Posterior vena cava (tissue), 2 donors: ENCODE measurements at regions not wholly inside any gene's neighbourhood (a gene's known extent, or its start where the extent isn't known, plus 50 kb on each side); places are given as distances from the start of the nearest gene placed in this dataset.
"Not testable (repeated sequence)": the region's sequence is repeated elsewhere in the genome, so short reads cannot be mapped to it uniquely, and the experiment has no call there.

Experiments
- DNase-seq: peaks from one replicate; pipeline ENCODE4 v3.0.0-alpha.2; 2020; ENCODE audit warnings: low spot score
- intact Hi-C, 2 donors: fragments of 100-400 bp; cut with DNase I; formaldehyde crosslinking; loops; one replicate each; pipeline versions ENCODE4 v1.14.1 to v1.14.2; 2022 to 2023
- donor health status: DM: yes; HTN: yes; CAD: no.
- donor health status: DM: yes; HTN: yes; CAD: no.

DNA sequence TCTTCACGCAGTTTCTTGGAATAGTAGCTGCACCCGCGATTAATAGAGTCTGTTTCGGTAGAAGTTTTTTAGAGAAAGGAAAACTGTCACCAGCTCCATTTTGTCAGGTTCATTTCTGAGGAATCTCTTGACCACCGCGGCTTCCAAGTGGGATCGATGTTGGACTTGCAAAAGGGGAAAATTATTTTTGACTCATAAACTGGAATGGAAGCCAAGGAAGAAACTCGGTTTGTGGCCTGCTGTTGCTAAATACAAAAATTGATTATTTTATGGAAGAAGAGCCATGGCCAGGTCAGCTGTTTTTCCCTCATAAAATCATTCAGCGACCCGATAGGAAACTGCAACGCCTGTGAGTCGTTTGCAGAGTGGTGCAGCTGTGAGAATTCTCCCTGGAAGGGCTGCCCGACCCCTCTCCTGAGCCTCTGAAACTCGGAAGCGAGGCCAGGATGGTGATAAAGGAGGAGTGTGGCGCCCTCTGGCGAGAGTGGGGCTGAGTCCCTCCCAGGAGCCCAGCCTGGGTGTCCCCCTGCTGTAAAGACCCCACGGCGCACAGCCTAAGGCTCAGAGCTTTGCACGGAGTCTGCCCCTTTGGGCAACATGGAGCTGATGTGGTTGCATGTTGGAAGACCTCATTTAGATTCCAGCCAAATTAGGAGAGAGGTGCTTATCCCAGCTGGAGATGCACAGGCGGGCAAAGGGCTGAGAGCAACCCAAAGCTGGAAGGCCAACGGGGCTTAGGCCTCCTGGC, 83.6 kb upstream of the SLC25A33 start:
- intact Hi-C loops = loop anchor here (5.0 kb wide), 1 partner anchor 188 kb away; no protein-coding TSS in a partner anchor

DNA sequence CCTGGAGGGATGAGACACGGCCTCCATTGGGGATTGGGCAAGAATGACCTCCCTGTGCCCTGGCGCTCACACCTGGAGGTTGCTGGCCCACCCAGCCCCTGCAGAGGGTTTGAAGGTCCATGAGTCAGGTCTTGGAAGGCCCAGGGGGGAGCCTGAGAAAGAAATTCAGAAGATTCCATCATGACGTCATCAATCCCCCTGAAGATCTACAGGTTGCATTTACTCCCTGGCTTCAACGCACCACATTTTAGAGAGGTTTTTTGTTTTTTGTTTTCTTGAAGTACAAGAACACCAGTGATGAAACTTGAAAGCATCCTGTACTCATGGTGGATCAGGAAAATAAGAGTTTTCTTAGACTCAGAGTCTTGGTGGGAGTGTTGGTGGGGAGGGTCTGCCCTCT, 82.4 kb upstream of the SLC25A33 start:
- intact Hi-C loops = loop anchor here (5.0 kb wide), 1 partner anchor 190 kb away; no protein-coding TSS in a partner anchor
- no peak for DNase-seq

More for the DNA sequence above, 83.6 kb upstream of the SLC25A33 start:
- peak; percentile 89 for DNase-seq

DNA sequence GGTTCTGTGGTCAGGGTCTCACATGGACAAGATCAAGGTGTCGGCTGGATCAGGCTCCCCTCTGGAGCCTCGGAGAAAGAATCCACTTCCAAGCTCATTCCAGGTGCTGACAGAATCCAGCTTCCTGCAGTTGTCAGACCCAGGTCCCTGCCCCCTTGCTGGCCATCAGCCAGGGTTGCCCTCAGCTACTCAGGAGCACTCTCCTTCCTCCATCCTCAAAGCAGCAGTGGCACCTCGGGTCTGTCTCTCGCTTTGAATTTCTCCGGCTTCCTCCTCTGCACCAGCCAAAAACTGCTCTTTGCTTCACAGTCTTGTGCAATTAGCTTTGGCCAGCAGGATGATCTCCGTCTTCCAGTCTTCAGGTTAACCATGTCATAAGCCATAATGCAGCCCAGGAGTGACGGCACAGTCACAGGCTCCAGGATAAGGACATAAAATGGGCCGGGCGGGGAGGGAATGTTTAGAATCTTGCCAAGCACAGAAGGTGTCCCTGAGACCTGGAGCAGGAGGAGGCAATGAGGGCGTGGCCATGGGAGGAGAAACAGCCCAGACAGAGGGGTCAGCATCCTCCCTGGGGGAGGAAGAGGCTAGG, 79.4 kb upstream of the SLC25A33 start:
- no peak for DNase-seq
- intact Hi-C loops = loop anchor here (5.0 kb wide), 1 partner anchor 193 kb away; no protein-coding TSS in a partner anchor

DNA sequence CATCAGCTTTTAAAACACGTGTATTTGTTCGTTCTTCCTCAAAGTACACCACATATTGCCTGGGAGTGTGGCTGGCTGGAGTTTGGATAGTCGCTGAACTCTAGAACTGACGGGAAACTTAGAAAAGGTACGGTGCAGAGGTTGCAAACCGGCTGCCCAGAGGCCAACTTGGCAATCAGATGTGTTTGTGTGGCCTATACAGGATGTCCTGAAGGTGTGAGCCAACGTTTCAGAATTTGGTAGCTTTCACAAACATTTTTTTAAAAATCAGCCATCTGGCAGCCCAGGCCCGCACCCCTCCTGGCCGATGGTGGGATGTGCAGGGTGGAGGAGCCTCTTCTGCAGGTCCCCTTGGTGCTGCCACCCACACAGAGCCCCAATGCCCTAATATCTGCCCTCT, 73.6 kb upstream of the SLC25A33 start:
- no peak for DNase-seq
- intact Hi-C loops = no loop called here

DNA sequence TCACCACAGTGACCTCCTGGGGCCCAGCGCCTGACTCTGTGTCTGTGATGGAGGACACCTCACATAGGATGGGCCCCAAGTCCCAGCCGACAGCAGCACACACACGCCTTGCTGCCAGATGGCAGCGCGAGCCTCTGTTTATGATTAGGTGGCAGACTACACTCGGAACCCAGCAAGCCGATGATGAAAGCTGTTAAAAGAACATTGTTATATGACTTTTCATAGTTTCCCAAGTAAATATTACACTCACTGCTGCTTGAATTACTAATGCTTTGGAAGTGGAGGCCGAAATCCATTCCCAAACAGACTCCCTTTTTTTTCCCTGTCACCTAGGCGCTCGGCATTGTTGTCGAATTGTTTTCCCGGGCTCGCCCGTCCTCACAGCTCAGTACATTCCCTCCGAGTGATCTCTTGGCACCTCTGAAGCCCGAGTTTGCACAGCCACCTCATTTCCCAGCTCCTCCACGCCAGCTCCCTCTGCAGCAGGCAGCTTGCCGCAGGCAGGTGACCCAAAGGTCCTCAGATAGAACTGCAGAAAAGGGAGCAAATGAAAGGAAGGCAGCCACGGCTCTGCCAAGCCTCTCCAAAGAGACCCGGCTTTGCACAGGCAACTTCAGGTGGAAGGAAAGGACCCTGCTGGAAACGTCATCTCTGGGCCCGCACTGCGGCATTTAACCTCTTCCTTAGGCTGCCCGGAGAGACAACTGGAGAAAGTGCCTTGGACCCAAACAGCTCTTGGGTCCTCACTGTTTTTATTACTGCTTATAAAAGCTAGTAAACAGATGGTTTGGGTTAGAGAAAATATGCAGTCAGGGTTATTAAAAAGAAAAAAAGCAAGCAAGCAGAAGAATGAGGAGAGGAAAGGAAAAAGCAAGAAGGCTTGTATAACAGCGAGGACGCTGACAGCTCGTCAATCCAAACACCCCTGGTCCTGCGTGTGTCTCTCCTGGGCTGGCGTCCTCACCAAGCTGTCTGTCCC, 72.2 kb upstream of the SLC25A33 start:
- peak; percentile 86 for DNase-seq
- intact Hi-C loops = no loop called here

DNA sequence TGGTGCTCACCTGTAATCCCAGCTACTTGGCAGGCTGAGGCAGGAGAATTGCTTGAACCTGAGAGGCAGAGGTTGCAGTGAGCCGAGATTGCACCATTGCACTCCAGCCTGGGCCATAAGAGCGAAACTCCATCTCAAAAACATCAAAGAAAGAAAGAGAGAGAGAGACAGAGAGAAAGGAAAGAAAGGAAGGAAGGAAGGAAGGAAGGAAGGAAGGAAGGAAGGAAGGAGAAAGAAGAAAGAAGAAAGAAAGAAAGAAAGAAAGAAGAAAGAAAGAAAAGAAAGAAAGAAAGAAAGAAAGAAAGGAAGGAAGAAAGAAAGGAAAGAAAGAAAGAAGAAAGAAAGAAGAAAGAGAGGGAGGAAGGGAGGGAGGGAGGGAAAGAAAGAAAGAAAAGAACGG, 69.4 kb upstream of the SLC25A33 start:
- DNase-seq, intact Hi-C loops: not testable (repeated sequence)

DNA sequence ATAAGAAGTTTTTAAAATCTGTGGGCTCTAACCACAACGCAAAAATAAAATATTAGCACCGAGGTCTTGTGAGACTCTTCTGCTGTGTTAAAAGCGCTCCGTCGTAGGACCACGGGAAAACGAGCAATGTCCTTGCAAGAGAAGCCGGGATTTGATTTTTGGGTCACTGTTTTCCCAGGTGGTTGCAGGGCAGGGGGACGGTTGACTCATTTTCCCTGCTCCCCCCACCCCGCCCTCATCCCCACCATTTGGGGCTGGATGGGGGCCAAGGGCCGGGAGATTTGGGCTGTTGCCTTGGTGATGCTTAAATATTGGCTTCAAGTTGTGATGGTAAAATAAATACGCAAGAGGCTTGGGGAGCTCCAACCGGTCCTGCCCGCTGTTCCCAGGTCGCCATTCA, 67.6 kb upstream of the SLC25A33 start:
- intact Hi-C loops = no loop called here
- DNase-seq = no peak

DNA sequence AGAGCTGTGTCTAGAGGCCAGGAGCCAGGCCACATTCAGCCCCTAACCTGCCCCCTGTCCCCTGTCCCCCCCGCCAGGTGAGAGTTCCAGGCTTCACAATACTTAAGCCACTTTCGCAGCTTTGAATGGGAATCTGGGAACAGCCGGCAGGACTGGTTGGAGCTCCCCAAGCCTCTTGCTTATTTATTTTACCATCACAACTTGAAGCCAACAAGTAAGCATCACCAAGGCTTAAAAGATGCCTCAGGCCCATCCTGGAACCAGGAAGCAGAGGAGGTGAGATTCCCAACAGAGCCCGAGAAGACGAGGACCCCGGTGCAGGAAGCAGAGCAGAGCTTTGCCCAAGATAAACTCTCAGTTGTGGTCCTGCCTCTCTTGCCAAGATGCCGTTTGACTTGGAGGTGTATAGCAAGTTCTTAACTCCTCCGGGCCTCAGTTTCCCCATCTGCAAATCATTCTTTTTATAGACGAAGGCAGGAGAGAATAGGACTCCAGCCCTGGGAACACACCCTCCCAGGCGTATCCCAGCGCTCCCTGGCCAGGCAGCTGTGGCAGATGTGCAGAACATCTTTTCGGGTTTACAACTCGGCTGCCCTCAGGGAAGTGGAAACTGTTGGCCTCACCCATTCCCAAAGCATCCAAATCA, 66.8 kb upstream of the SLC25A33 start:
- intact Hi-C loops = no loop called here
- no peak for DNase-seq

DNA sequence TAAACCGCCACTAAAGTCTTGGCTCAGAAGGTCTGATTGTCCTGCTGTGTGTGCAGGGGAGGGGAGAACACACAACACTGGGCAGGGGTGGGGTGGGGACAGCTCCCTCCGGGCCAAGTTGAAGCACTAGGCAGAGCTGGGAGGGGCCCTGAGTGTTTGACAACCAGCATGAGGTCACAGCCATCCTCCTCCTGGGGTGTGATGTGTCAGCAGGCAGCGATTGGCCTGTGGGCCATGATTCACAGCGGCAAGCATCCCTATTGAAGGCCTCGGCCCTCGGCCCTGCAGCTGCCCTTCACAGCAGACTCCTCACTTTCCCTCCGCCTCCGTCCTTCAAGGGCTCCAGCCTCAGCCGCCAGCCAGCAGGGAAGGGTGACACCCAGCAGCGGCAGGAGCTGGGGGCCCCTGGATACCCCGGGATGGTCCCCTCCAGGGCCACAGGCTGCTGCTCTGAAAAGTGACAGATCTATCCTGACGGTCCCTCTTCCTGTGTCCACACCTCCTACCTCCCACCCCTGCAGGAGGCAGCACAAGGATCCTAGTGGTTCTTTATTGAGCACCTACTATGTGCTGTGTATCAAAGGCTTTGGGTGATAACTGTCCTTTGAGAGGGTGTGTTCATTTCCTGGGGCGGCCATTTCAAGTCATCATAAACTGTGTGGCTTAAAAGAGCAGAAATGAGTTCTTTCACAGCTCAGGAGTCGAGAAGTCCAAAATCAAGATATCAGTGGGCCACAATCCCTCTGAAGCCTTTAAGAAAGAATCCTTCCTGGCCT, 66.0 kb upstream of the SLC25A33 start:
- intact Hi-C loops = no loop called here

DNA sequence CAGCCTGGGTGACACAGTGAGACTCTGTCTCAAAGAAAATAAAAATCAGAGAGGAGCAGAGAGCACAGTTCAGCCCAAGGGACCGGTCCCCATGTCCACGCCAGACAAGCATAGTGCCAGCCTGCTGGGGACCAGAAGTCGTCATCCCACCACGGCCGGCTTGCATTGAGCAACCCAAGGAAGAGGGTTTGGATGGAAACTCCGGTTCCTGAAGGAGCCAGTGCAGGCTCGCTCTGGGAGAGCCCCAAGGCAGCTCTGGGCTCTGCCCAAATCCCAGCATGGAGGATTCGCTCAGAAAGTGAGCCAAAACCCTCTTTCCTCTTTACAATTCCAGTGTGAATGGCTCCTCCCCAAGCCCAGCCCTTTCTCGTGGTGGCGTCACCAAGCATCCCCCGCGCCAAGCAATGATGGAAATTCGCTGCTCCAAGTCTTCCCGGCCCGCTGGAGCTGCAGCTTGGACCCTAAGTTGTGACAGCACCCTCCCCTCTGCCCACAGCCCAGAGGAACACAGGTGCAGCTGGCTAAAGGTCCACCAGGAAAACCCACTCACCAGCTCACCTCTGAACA, 64.1 kb upstream of the SLC25A33 start:
- intact Hi-C loops = no loop called here
- peak; percentile 86 for DNase-seq

More for the DNA sequence above, 66.0 kb upstream of the SLC25A33 start:
- DNase-seq = peak; percentile 94

DNA sequence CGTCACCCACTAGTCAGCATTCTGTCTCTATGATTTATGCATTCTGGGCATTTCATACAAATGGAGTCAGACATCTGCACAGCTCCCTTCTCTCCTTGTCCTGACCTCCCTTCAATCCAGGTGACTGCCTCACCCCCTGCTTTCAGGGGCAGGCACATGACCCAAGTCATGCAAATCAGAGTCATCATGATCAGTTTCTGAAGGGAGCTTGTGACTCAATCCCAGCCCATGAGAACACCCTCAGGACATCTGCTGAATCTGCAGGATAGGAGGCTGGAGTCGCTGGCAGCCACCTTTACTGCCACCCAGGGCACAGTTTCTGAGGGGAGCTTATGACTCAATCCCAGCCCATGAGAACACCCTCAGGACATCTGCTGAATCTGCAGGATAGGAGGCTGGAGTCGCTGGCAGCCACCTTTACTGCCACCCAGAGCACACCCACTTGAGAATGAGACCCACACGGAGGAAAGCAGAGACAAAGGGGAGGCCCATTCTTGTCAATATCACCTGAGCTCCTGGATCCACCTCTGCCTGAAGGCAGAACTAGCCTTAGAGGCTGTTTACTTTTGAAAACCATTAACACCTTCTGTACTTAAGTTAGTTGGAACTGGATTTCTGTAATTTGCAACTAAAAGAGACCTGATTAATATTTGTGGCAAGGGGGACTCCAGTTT, 62.3 kb upstream of the SLC25A33 start:
- intact Hi-C loops = no loop called here
- no peak for DNase-seq

DNA sequence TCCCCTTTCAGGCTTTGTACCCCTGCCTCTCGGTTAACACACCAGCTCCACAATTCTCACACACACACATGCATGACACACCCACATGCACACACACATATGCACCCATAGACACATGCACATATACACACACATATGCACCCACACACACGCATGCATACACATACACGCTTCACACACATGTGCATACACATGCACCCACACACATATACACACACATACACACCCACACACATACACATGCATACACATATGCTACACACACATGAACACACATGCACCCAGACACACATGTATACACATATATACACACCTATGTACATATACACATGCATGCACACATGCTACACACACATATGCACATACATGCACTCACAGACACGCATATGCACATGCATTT, 61.7 kb upstream of the SLC25A33 start:
- DNase-seq = no peak
- intact Hi-C loops = no loop called here

DNA sequence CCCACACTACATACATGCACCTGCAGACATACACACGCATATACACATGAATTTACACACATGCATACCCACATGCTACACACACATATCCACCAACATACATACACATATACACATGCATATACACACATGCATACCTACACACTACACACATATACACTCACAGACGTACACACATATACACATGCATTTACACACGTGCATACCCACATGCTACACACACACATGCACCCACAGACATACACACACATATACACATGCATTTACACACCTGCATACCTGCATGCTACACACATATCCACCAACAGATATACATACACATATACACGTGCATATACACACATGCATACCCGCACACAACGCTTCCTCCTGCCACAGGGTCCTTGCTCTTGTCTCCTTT, 61.2 kb upstream of the SLC25A33 start:
- intact Hi-C loops = no loop called here

DNA sequence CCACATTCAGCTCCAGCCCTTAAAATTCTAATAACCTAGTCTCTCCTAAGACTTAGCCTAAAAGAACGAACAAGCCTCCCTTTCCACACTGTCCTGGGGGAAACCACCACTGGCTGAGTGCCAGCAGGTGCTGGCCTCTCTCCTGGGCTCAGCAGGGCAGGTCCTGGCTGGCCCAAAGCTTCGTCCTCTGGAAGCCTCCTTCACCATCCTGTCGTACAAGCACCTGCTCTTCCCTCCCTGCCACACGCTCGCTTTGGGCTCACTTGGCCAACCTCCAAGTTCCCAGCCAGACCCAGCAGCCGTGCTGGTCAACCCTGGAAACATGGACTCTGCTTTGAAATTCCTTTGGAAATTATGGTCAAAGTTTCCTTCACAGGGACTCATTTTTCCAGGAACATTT, 58.2 kb upstream of the SLC25A33 start:
- intact Hi-C loops = loop anchor here in 1 of 2 donors (10.0 kb wide), 1 partner anchor 366 kb away; no protein-coding TSS in a partner anchor
- DNase-seq = no peak

More for the DNA sequence above, 61.2 kb upstream of the SLC25A33 start:
- DNase-seq = no peak

DNA sequence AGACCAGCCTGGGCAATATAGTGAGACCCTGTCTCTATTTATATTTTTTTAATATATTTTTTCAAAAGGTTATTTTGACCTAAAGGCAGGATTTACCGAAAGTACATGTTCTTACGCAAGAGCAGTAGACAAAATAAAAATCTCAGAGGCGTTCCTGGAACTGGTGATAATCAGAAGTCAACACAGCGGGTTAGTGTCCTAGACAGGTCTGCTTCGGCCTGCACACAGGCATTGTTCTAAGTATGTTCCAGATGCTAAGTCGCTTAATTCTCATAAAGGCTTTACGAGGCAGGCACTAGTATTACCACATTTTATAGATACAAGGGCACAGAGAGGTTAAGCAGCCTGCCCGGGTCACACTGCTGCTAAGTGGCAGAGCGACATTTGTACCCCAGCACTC, 56.9 kb upstream of the SLC25A33 start:
- intact Hi-C loops = loop anchor here in 1 of 2 donors (10.0 kb wide), 1 partner anchor 368 kb away; no protein-coding TSS in a partner anchor
- DNase-seq = no peak

DNA sequence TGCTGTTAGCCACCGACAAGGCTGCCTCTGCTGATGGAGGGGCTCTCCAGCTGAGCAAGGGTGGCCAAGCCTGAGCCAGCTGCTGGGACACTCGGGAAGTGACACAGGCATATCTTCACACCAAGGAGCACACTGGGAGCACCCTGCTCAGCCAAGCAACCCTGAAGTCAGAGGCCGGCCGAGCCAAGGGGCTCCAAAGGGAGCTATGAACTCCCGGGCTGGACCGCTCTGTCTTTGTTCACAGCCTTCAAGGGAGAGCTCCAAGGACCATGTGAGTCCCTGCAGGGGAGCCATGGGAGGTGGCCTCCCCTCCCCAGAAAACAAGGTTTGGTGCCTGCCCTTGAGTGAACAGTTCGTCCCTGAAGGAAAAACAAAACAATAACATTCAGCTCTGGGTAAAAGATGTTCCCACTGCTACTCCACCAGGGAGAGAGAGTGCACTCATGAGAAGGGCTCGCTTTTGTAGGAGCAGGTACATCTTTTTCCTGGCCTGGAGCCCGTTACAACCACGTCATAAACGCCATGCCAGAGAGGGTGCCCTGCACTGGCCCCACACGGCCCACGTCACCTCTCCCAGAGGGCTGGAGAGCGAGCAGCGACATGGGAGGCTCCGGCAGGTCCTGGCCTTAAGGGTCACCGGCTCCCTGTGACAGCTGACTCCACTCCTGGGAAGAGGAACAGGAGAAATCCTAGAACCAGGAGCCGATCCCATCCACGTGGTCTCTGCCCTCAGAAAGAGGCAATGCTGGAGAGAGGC, 56.3 kb upstream of the SLC25A33 start:
- intact Hi-C loops = loop anchor here in 1 of 2 donors (10.0 kb wide), 1 partner anchor 368 kb away; no protein-coding TSS in a partner anchor
- no peak for DNase-seq
